OCI-LY7 (cell line): ENCODE measurements at regions not wholly inside any gene's neighbourhood (a gene's known extent, or its start where the extent isn't known, plus 50 kb on each side); places are given as distances from the start of the nearest gene placed in this dataset.

ENCODE experiments used
- BruUV-seq: library from RNA; stranded (reverse); fragments of 400-500 nt; replicated peaks from 2 replicates; lab custom pipeline; 2021; lab: Mats Ljungman, UMichigan
- CTCF ChIA-PET: fragments of 300-600 bp; sonication (Branson Sonifier 250); formaldehyde crosslinking; loops from one replicate; lab custom pipeline; 2022; ENCODE audit warnings: antibody characterized with exemption; ENCODE audit not compliant: unreplicated experiment; lab: Charles Lee
- POLR2A ChIA-PET: fragments of 300-600 bp; sonication (Branson Sonifier 250); formaldehyde crosslinking; loops from one replicate; lab custom pipeline; 2022; ENCODE audit warnings: antibody characterized with exemption; lab: Charles Lee
- DNase-seq: peaks from one replicate; pipeline ENCODE4 v3.0.0-alpha.2; 2015; ENCODE audit warnings: low spot score
- H2AFZ ChIP-seq: fragments of 200-600 bp; sonication (generic), shearing (Covaris generic); 2 replicates; pipeline ENCODE4 v1.6.1; 2014; ENCODE audit warnings: mild to moderate bottlenecking, antibody characterized with exemption, low read length, moderate library complexity
- H3K27ac ChIP-seq: fragments of 200-600 bp; sonication (generic); 2 replicates; pipeline ENCODE4 v1.5.1; 2014; ENCODE audit warnings: mixed run types, low read depth, mild to moderate bottlenecking, moderate library complexity, low read length, inconsistent platforms; ENCODE audit not compliant: poor library complexity, severe bottlenecking
- H3K36me3 ChIP-seq: fragments of 200-600 bp; sonication (generic); 2 replicates; pipeline ENCODE4 v1.6.1; 2014; ENCODE audit warnings: mild to moderate bottlenecking, antibody characterized with exemption, low read length, moderate library complexity, mixed read lengths; ENCODE audit not compliant: insufficient read depth
- H3K4me1 ChIP-seq: fragments of 200-600 bp; sonication (generic); 2 replicates; pipeline ENCODE4 v1.5.1; 2014; ENCODE audit warnings: mild to moderate bottlenecking, low read length; ENCODE audit not compliant: insufficient read depth, poor library complexity, severe bottlenecking
- H3K4me2 ChIP-seq: fragments of 200-600 bp; sonication (generic); 2 replicates; pipeline ENCODE4 v1.6.1; 2014; ENCODE audit warnings: mild to moderate bottlenecking, low read length
- H3K4me3 ChIP-seq: fragments of 200-600 bp; sonication (generic); 2 replicates; pipeline ENCODE4 v1.5.1; 2014; ENCODE audit warnings: mild to moderate bottlenecking, low read depth, low read length; ENCODE audit not compliant: poor library complexity, severe bottlenecking
- H3K79me2 ChIP-seq: fragments of 200-600 bp; sonication (generic); 2 replicates; pipeline ENCODE4 v1.6.1; 2016; ENCODE audit warnings: low read depth, mild to moderate bottlenecking, low read length, moderate library complexity, mixed read lengths; ENCODE audit not compliant: insufficient read depth
- H3K9me2 ChIP-seq: fragments of 200-600 bp; sonication (generic); 2 replicates; pipeline ENCODE4 v1.6.1; 2016; ENCODE audit warnings: mild to moderate bottlenecking, low read length, mixed read lengths; ENCODE audit not compliant: insufficient read depth
- H3K9me3 ChIP-seq: fragments of 200-600 bp; sonication (generic); 2 replicates; pipeline ENCODE4 v1.6.1; 2014; ENCODE audit warnings: mild to moderate bottlenecking, mixed run types, low read length, mixed read lengths
- H4K20me1 ChIP-seq: fragments of 200-600 bp; sonication (generic); 2 replicates; pipeline ENCODE4 v1.6.1; 2014; ENCODE audit warnings: mild to moderate bottlenecking, antibody characterized with exemption, low read length, moderate library complexity, mixed read lengths; ENCODE audit not compliant: insufficient read depth
- EZH2phosphoT487 ChIP-seq: fragments of 200-600 bp; sonication (generic); IDR thresholded peaks from 2 replicates; pipeline ENCODE4 v1.6.1; 2018; ENCODE audit warnings: low read depth, borderline replicate concordance, mild to moderate bottlenecking, mixed run types, antibody characterized with exemption, low read length, moderate library complexity, mixed read lengths
- intact Hi-C: fragments of 100-400 bp; cut with micrococcal nuclease; formaldehyde crosslinking; loops from one replicate; pipeline ENCODE4 v1.10.0; 2022; ENCODE audit not compliant: unreplicated experiment
- TF ChIP-seq, protein P1 (sequence below): fragments of 200-600 bp; sonication (generic); conservative IDR thresholded peaks from 2 replicates; pipeline ENCODE4 v1.5.1; 2014; ENCODE audit warnings: mild to moderate bottlenecking, antibody characterized with exemption, low read length, moderate library complexity, mixed read lengths

DNA sequence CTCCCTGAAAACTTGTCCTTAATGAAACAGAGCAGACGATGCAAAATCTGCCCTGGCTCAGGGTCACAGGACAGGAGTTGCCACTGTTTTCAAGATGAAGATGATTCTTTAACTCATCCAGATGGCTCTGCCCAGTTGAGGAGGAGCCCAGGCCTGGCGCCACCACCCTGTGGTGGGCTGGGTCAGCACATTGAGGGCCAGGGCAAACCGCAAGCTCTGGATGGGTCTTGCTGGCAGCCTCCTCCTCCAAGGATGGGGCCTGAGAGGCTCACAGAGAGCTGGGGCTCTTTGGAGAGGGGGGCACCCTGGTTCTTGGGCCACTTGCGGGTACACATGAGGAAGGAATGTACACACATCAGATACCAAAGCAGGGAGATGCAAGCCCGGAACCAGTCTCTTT is 158.2 kb downstream of the NUAK1 start:
- Histone ChIP-seq H4K20me1 (no peaks in the 10 kb centered on the region), H3K36me3 (no peaks in the 10 kb centered on the region), H3K27ac (no peak overlapping the region), H3K9me2 (no peaks in the 10 kb centered on the region), H3K4me3 (no peak overlapping the region), H3K9me3 (no peaks in the 10 kb centered on the region), H3K4me1 (no peaks in the 10 kb centered on the region), H2AFZ (no peak overlapping the region), H3K4me2 (no peak overlapping the region), H3K79me2 (no peaks in the 10 kb centered on the region)
- TF ChIP-seq EZH2phosphoT487: no peak
- TF ChIP-seq, protein P1, sequence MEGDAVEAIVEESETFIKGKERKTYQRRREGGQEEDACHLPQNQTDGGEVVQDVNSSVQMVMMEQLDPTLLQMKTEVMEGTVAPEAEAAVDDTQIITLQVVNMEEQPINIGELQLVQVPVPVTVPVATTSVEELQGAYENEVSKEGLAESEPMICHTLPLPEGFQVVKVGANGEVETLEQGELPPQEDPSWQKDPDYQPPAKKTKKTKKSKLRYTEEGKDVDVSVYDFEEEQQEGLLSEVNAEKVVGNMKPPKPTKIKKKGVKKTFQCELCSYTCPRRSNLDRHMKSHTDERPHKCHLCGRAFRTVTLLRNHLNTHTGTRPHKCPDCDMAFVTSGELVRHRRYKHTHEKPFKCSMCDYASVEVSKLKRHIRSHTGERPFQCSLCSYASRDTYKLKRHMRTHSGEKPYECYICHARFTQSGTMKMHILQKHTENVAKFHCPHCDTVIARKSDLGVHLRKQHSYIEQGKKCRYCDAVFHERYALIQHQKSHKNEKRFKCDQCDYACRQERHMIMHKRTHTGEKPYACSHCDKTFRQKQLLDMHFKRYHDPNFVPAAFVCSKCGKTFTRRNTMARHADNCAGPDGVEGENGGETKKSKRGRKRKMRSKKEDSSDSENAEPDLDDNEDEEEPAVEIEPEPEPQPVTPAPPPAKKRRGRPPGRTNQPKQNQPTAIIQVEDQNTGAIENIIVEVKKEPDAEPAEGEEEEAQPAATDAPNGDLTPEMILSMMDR: no peak
- intact Hi-C loops: no loop called here
- ChIA-PET POLR2A (no interaction called here), CTCF (no interaction called here)
- no peak for DNase-seq
- no TSS peak for BruUV-seq

DNA sequence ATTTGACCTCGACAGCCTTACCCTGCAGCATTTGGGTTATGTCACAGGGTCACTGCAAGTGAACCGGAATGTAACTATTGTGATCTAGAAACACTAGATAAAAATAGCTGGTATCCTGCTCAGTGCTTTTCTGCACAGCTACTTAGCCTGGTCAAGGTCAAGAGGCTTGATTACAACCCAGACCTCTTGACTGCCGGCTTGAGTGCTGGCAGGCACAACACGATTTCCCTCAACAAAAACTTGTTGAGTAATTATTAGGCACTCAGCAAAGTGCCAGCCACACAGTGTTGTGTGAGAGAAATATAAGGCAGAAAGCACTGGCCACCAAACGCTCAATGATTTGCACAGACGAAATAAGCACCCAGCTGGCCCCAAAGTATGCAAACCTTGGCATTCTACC is 156.7 kb downstream of the NUAK1 start:
- intact Hi-C loops: no loop called here
- H3K79me2 ChIP-seq: no peaks in the 10 kb centered on the region

GRCh38 chr12:105983622-105984320 is 155.0 kb downstream of the NUAK1 start:
- CTCF ChIA-PET: no interaction called here
- no TSS peak for BruUV-seq
- Histone ChIP-seq H3K9me2 (no peaks in the 10 kb centered on the region), H3K4me3 (no peak overlapping the region), H3K36me3 (no peaks in the 10 kb centered on the region), H3K4me2 (no peak overlapping the region), H3K27ac (no peak overlapping the region), H3K4me1 (no peaks in the 10 kb centered on the region), H4K20me1 (no peaks in the 10 kb centered on the region), H2AFZ (no peak overlapping the region), H3K79me2 (no peaks in the 10 kb centered on the region), H3K9me3 (no peaks in the 10 kb centered on the region)
- DNase-seq: no peak
- intact Hi-C loops: no loop called here
- POLR2A ChIA-PET: no interaction called here
- TF ChIP-seq, protein P1: no peak
- TF ChIP-seq EZH2phosphoT487: no peak

More for the DNA sequence above, 156.7 kb downstream of the NUAK1 start:
- H3K4me1 ChIP-seq: no peaks in the 10 kb centered on the region
- POLR2A ChIA-PET: no interaction called here
- no peak overlapping the region for H3K4me2 ChIP-seq
- BruUV-seq: no TSS peak
- H3K4me3 ChIP-seq: no peak overlapping the region
- CTCF ChIA-PET: no interaction called here
- no peaks in the 10 kb centered on the region for H4K20me1 ChIP-seq
- H3K36me3 ChIP-seq: no peaks in the 10 kb centered on the region
- no peaks in the 10 kb centered on the region for H3K9me2 ChIP-seq
- no peak for DNase-seq
- H3K27ac ChIP-seq: no peak overlapping the region
- H3K9me3 ChIP-seq: no peaks in the 10 kb centered on the region
- H2AFZ ChIP-seq: no peak overlapping the region
- TF ChIP-seq, protein P1: no peak
- no peak for TF ChIP-seq EZH2phosphoT487
